Caki2 (cell line): ENCODE measurements at regions not wholly inside any gene's neighbourhood (a gene's known extent, or its start where the extent isn't known, plus 50 kb on each side); places are given as distances from the start of the nearest gene placed in this dataset.
A peak's percentile ranks its signal among the peaks of the same experiment; 100 is the strongest.

Experiments
- DNase-seq: peaks from one replicate; pipeline ENCODE4 v3.0.0-alpha.2; 2015; ENCODE audit warnings: low read depth
- in situ Hi-C: cut with HindIII; loops from 2 replicates; pipeline ENCODE4 v1.10.0; 2016; ENCODE audit warnings: low sequenced_read_pairs, low pct_unique_long_range_greater_than_20kb, mixed read lengths

GRCh38 chr1:228902781-228903433 is 167.6 kb downstream of the RHOU start:
- in situ Hi-C loops = no loop called here
- peak; percentile 97 for DNase-seq

- peak; percentile 72 for DNase-seq
- in situ Hi-C loops = no loop called here
These were observed 168.3 kb downstream of the RHOU start for GRCh38 chr1:228903434-228904071.

GRCh38 chr1:228904222-228904621 is 168.9 kb downstream of the RHOU start:
- no peak for DNase-seq
- in situ Hi-C loops = no loop called here

GRCh38 chr1:228905701-228906101 is 170.4 kb downstream of the RHOU start:
- in situ Hi-C loops = no loop called here

GRCh38 chr1:228906223-228906860 is 171.1 kb downstream of the RHOU start:
- in situ Hi-C loops = no loop called here
- no peak for DNase-seq

More at GRCh38 chr1:228905701-228906101, 170.4 kb downstream of the RHOU start:
- no peak for DNase-seq

GRCh38 chr1:228911225-228912210 is 176.2 kb downstream of the RHOU start:
- no peak for DNase-seq
- in situ Hi-C loops = no loop called here

GRCh38 chr1:228913626-228914414 is 178.5 kb downstream of the RHOU start:
- in situ Hi-C loops = no loop called here
- DNase-seq = no peak

GRCh38 chr1:228914700-228915099 is 179.4 kb downstream of the RHOU start:
- in situ Hi-C loops = no loop called here
- DNase-seq = no peak

GRCh38 chr1:228917342-228917741 is 182.1 kb downstream of the RHOU start:
- no peak for DNase-seq
- in situ Hi-C loops = no loop called here

GRCh38 chr1:228917755-228918154 is 182.5 kb downstream of the RHOU start:
- in situ Hi-C loops = no loop called here
- no peak for DNase-seq

DNA sequence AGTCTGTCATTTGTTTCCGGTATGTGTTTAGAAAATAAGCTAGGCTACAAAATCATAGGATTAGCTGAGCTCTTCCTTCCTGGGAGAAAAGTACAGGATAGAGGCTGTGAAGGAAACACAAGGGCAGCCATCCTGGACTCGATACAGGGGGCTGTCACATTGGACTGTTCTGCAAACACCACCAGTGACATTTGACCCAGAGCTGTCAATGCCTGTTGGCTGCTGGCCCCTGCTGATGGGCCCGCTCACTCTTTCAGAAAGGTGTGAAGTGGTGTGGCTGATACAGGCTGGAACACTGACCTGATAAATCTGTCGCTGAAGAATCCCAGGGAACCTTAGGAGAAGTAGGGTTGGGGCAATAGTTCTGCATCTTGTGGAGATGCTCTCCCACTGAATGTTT is 183.1 kb downstream of the RHOU start:
- DNase-seq = no peak
- in situ Hi-C loops = no loop called here

GRCh38 chr1:228919914-228920313 is 184.6 kb downstream of the RHOU start:
- DNase-seq = no peak
- in situ Hi-C loops = no loop called here

DNA sequence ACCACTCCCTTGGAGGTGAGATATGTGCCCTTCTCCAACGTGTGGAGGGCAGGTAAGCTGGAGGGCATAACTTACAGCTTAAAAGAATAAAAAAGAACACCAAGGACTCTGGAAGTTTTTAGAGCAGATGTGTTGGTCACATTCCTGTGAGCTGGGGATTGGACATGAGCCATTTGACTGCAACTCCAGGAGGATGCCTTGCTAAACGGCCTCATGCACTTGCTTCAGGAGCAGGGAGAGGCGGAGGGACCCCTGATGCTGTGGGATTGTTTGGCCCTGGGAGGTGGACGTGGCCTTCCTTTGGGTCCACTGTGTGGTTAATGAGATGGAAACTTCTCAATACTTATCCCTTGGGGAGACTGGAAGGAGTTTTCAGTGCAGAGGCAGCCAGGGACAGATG is 185.6 kb downstream of the RHOU start:
- no peak for DNase-seq
- in situ Hi-C loops = no loop called here

- in situ Hi-C loops = no loop called here
- DNase-seq = no peak
These were observed 186.2 kb downstream of the RHOU start for GRCh38 chr1:228921481-228921880.

- in situ Hi-C loops = no loop called here
- DNase-seq = no peak
These were observed 187.6 kb downstream of the RHOU start for GRCh38 chr1:228922722-228923376.

DNA sequence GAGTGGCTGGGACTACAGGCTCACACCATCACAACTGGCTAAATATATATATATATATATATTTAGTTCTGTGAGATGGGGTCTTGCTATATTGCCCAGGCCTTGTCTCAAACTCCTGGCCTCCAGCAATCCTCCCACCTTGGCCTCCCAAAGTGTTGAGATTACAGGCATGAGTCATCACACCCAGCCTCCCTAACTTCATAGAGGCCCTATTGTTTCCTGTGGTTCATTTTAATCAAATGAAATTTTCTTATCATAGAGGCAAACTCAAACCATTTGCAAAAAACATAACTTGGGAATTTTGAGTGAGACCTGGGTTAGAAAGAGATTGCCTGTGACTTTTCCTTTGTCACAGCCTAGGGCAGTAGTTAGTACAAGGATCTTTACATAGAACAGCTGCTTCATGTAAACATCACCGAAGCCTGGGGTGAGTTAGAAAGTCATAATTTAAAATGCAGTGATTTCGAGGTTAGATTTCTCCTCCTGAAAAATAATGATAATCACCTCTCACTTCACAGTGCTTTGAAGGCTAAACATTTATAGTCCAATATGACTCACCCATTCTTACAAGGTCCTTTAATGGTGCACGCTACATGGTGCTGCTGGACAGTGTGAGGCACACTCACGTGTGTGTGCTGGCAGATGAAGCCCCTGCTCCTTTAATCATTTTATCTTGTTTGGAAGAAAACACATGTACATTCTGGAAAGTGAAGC is 188.9 kb downstream of the RHOU start:
- in situ Hi-C loops = no loop called here
- no peak for DNase-seq

DNA sequence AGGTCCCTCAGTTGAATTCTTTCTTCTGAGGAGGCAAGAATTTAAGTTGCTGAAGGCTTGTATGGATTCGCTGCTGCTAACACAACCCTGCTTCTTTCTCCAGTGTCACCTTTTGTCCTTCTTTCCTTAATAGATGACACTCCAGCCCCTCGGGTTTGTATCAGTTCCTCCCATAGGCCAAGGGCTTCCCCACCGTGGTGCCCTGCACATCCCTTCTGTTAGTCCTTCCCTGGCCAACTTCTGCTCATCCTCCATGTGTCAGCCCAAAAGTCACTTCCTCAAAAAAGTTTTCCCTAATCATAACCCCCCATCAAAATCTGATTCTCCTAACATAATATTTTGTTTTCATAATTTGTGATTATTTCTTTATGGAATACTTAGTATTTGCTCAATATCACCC is 190.4 kb downstream of the RHOU start:
- DNase-seq = no peak
- in situ Hi-C loops = no loop called here
